Upper lobe of right lung (tissue), 1 donor: ENCODE measurements at regions not wholly inside any gene's neighbourhood (a gene's known extent, or its start where the extent isn't known, plus 50 kb on each side); places are given as distances from the start of the nearest gene placed in this dataset.
"Not testable (repeated sequence)": the region's sequence is repeated elsewhere in the genome, so short reads cannot be mapped to it uniquely, and the experiment has no call there.

Experiments
- ATAC-seq: fragments of 200-7000 bp; cut with Tn5 transposase; one replicate; pipeline ENCODE4 v1.9.1; 2020; ENCODE audit warnings: mild to moderate bottlenecking, moderate library complexity
- DNase-seq: peaks from one replicate; pipeline ENCODE4 v3.0.0-alpha.2; 2020
- H3K27ac ChIP-seq: fragments of 200-600 bp; one replicate; pipeline ENCODE4 v1.8.0; 2022
- H3K27me3 ChIP-seq: fragments of 200-600 bp; one replicate; pipeline ENCODE4 v1.8.0; 2022; ENCODE audit warnings: mild to moderate bottlenecking
- H3K36me3 ChIP-seq: fragments of 200-600 bp; one replicate; pipeline ENCODE4 v1.8.0; 2022
- H3K4me1 ChIP-seq: fragments of 200-600 bp; one replicate; pipeline ENCODE4 v1.8.0; 2022
- H3K4me3 ChIP-seq: fragments of 200-600 bp; one replicate; pipeline ENCODE4 v1.8.0; 2022; ENCODE audit warnings: mild to moderate bottlenecking
- H3K9me3 ChIP-seq: fragments of 200-600 bp; one replicate; pipeline ENCODE4 v1.8.0; 2022
- intact Hi-C: fragments of 100-400 bp; cut with DNase I; formaldehyde crosslinking; loops from one replicate; pipeline ENCODE4 v1.11.0; 2022
- TF ChIP-seq, protein P1 (sequence below): fragments of 200-600 bp; IDR thresholded peaks from one replicate; pipeline ENCODE4 v1.8.0; 2022; ENCODE audit warnings: antibody characterized with exemption
- donor health status: DM: no; HTN: yes; CAD: no; lungs with severe emphysema.

GRCh38 chr7:142503036-142503435 lies 245.2 kb upstream of the PRSS58 start:
- no peaks in the 10 kb centered on the region for H3K27me3 ChIP-seq
- no peak for DNase-seq
- H3K4me3 ChIP-seq: no peak overlapping the region
- no peaks in the 10 kb centered on the region for H3K9me3 ChIP-seq
- TF ChIP-seq, protein P1, sequence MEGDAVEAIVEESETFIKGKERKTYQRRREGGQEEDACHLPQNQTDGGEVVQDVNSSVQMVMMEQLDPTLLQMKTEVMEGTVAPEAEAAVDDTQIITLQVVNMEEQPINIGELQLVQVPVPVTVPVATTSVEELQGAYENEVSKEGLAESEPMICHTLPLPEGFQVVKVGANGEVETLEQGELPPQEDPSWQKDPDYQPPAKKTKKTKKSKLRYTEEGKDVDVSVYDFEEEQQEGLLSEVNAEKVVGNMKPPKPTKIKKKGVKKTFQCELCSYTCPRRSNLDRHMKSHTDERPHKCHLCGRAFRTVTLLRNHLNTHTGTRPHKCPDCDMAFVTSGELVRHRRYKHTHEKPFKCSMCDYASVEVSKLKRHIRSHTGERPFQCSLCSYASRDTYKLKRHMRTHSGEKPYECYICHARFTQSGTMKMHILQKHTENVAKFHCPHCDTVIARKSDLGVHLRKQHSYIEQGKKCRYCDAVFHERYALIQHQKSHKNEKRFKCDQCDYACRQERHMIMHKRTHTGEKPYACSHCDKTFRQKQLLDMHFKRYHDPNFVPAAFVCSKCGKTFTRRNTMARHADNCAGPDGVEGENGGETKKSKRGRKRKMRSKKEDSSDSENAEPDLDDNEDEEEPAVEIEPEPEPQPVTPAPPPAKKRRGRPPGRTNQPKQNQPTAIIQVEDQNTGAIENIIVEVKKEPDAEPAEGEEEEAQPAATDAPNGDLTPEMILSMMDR: no peak
- H3K4me1 ChIP-seq: no peaks in the 10 kb centered on the region
- H3K27ac ChIP-seq: no peak overlapping the region
- no peak for ATAC-seq
- H3K36me3 ChIP-seq: no peaks in the 10 kb centered on the region
- intact Hi-C loops: no loop called here

- H3K36me3 ChIP-seq: no peaks in the 10 kb centered on the region
- no peaks in the 10 kb centered on the region for H3K9me3 ChIP-seq
- no peak overlapping the region for H3K4me3 ChIP-seq
- intact Hi-C loops: no loop called here
- H3K27me3 ChIP-seq: no peaks in the 10 kb centered on the region
- H3K4me1 ChIP-seq: no peaks in the 10 kb centered on the region
- TF ChIP-seq, protein P1: no peak
- no peak overlapping the region for H3K27ac ChIP-seq
- no peak for DNase-seq
- no peak for ATAC-seq
Observed at GRCh38 chr7:142501434-142501833, 243.6 kb upstream of the PRSS58 start.

GRCh38 chr7:142500366-142500765 lies 242.5 kb upstream of the PRSS58 start:
- H3K27me3 ChIP-seq: no peaks in the 10 kb centered on the region
- H3K27ac ChIP-seq: no peak overlapping the region
- ATAC-seq: peak; percentile 17
- DNase-seq: no peak
- H3K4me3 ChIP-seq: no peak overlapping the region
- TF ChIP-seq, protein P1: no peak
- no peaks in the 10 kb centered on the region for H3K36me3 ChIP-seq
- no peaks in the 10 kb centered on the region for H3K9me3 ChIP-seq
- intact Hi-C loops: no loop called here
- H3K4me1 ChIP-seq: no peaks in the 10 kb centered on the region

- TF ChIP-seq, protein P1: no peak
- DNase-seq (no peak), ATAC-seq (peak; percentile 18)
- Histone ChIP-seq H3K4me1 (no peaks in the 10 kb centered on the region), H3K27me3 (no peaks in the 10 kb centered on the region), H3K9me3 (no peaks in the 10 kb centered on the region), H3K36me3 (no peaks in the 10 kb centered on the region), H3K27ac (no peak overlapping the region), H3K4me3 (no peak overlapping the region)
- intact Hi-C loops: no loop called here
Observed at GRCh38 chr7:142499635-142500034, 241.8 kb upstream of the PRSS58 start.

DNA sequence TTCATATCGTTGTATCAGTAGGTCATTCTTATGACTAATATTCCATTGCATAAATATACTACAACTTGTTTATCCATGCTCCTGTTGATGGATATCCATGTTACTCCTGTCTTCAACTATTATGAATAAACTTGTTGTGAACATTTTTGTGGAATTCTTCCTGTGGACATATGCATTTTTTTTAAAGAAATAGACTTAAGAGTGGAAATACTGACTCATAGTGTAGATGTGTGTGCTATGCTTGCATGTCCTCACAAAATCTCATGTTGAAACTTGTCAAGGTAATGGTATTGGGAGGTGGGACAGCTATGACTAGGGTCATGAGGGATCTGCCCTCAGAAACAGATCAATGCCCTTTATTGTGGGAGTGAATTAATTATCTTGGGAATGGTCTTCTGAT lies 240.5 kb upstream of the PRSS58 start:
- no peaks in the 10 kb centered on the region for H3K4me1 ChIP-seq
- TF ChIP-seq, protein P1: no peak
- no peak overlapping the region for H3K4me3 ChIP-seq
- H3K9me3 ChIP-seq: no peaks in the 10 kb centered on the region
- no peak for ATAC-seq
- DNase-seq: no peak
- no peak overlapping the region for H3K27ac ChIP-seq
- intact Hi-C loops: no loop called here
- no peaks in the 10 kb centered on the region for H3K36me3 ChIP-seq
- no peaks in the 10 kb centered on the region for H3K27me3 ChIP-seq

- H3K4me3 ChIP-seq: no peak overlapping the region
- DNase-seq: no peak
- H3K27me3 ChIP-seq: no peaks in the 10 kb centered on the region
- H3K4me1 ChIP-seq: no peaks in the 10 kb centered on the region
- no peaks in the 10 kb centered on the region for H3K9me3 ChIP-seq
- intact Hi-C loops: no loop called here
- peak; percentile 71 for ATAC-seq
- H3K36me3 ChIP-seq: no peaks in the 10 kb centered on the region
- H3K27ac ChIP-seq: no peak overlapping the region
- TF ChIP-seq, protein P1: peak; percentile 70
Observed at GRCh38 chr7:142496545-142496991, 238.7 kb upstream of the PRSS58 start.

DNA sequence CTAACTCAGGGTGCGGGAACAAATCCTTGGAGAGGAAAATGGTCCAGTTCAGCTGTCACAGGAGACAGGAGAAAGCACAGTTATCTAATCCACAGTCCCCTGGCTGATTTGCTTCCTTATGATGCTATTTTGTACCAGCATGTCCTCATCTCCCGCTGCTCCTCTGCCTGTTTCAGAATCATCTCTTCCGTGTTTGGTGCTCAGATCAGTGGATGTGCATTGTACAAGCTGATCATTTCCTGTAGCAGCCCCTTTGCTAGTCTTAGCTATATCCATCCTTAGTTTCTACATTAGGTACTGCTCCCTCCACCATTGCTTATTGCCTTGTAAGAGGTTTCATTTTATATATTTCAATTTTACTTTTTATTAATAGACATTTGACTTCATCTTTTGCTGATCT lies 238.0 kb upstream of the PRSS58 start:
- H3K27ac ChIP-seq, ATAC-seq, H3K4me1 ChIP-seq, H3K9me3 ChIP-seq, DNase-seq, H3K27me3 ChIP-seq, H3K36me3 ChIP-seq, intact Hi-C loops, H3K4me3 ChIP-seq: not testable (repeated sequence)

- intact Hi-C loops, H3K4me1 ChIP-seq, H3K27me3 ChIP-seq, H3K36me3 ChIP-seq, H3K27ac ChIP-seq, H3K4me3 ChIP-seq, ATAC-seq, H3K9me3 ChIP-seq, DNase-seq: not testable (repeated sequence)
Observed at GRCh38 chr7:142495301-142495700, 237.4 kb upstream of the PRSS58 start.
